ENCODE measurements at regions not wholly inside any gene's neighbourhood (a gene's known extent, or its start where the extent isn't known, plus 50 kb on each side); places are given as distances from the start of the nearest gene placed in this dataset.
"Not testable (repeated sequence)": the region's sequence is repeated elsewhere in the genome, so short reads cannot be mapped to it uniquely, and the experiment has no call there.

GRCh38 chr4:64771149-64771548 lies 361.9 kb upstream of the TECRL start:
- no peak for TF ChIP-seq CTCF (IDR thresholded peaks at IDR 0.05; ENCODE audit: low read depth, low read length, missing control alignments)
- H3K4me3 ChIP-seq (replicated peaks; ENCODE audit: low read depth, low read length), result no peak overlapping the region

GRCh38 chr4:64767547-64767946 lies 358.3 kb upstream of the TECRL start:
- TF ChIP-seq CTCF (IDR thresholded peaks at IDR 0.05; ENCODE audit: low read depth, low read length, missing control alignments), result no peak
- no peak overlapping the region for H3K4me3 ChIP-seq (replicated peaks; ENCODE audit: low read depth, low read length)
- no peak for DNase-seq (ENCODE audit: extremely low read depth, low read depth)

More at GRCh38 chr4:64771149-64771548, 361.9 kb upstream of the TECRL start:
- no peak for DNase-seq (ENCODE audit: extremely low read depth, low read depth)

- no peak for DNase-seq (ENCODE audit: extremely low read depth, low read depth)
- TF ChIP-seq CTCF (IDR thresholded peaks at IDR 0.05; ENCODE audit: low read depth, low read length, missing control alignments), result no peak
- H3K4me3 ChIP-seq (replicated peaks; ENCODE audit: low read depth, low read length), result no peak overlapping the region
Measured at GRCh38 chr4:64766565-64766964, 357.3 kb upstream of the TECRL start.

GRCh38 chr4:64756016-64756415 lies 346.8 kb upstream of the TECRL start:
- no peak overlapping the region for H3K4me3 ChIP-seq (replicated peaks; ENCODE audit: low read depth, low read length)
- no peak for DNase-seq (ENCODE audit: extremely low read depth, low read depth)
- TF ChIP-seq CTCF (IDR thresholded peaks at IDR 0.05; ENCODE audit: low read depth, low read length, missing control alignments), result no peak

- no peak for TF ChIP-seq CTCF (IDR thresholded peaks at IDR 0.05; ENCODE audit: low read depth, low read length, missing control alignments)
- no peak for DNase-seq (ENCODE audit: extremely low read depth, low read depth)
- no peak overlapping the region for H3K4me3 ChIP-seq (replicated peaks; ENCODE audit: low read depth, low read length)
Measured at GRCh38 chr4:64747919-64748715, 338.9 kb upstream of the TECRL start.

- DNase-seq (ENCODE audit: extremely low read depth, low read depth), result no peak
- TF ChIP-seq CTCF (IDR thresholded peaks at IDR 0.05; ENCODE audit: low read depth, low read length, missing control alignments), result no peak
- H3K4me3 ChIP-seq (replicated peaks; ENCODE audit: low read depth, low read length), result no peak overlapping the region
Measured at GRCh38 chr4:64738240-64738639, 329.0 kb upstream of the TECRL start.

- H3K4me3 ChIP-seq (replicated peaks; ENCODE audit: low read depth, low read length); DNase-seq (ENCODE audit: extremely low read depth, low read depth): not testable (repeated sequence)
Measured at GRCh38 chr4:64737854-64738138, 328.5 kb upstream of the TECRL start.
